OCI-LY3 (cell line): ENCODE measurements at regions not wholly inside any gene's neighbourhood (a gene's known extent, or its start where the extent isn't known, plus 50 kb on each side); places are given as distances from the start of the nearest gene placed in this dataset.

Source experiments
- CTCF ChIP-seq: fragments of 200-600, 300-600 bp; sonication (generic); IDR thresholded peaks from 2 replicates; pipeline ENCODE4 v1.5.1; 2014; ENCODE audit warnings: antibody characterized with exemption, low read length, low read depth
- EZH2phosphoT487 ChIP-seq: fragments of 200-600 bp; shearing (Covaris generic); IDR thresholded peaks from 2 replicates; pipeline ENCODE4 v1.6.1; 2018; ENCODE audit warnings: antibody characterized with exemption, mixed run types, low read depth

- TF ChIP-seq CTCF: no peak
- no peak for TF ChIP-seq EZH2phosphoT487
These were observed 113.1 kb upstream of the PARD3B start for GRCh38 chr2:204432196-204432595.
